GM21723 (cell line): ENCODE measurements at regions not wholly inside any gene's neighbourhood (a gene's known extent, or its start where the extent isn't known, plus 50 kb on each side); places are given as distances from the start of the nearest gene placed in this dataset.
"Not testable (repeated sequence)": the region's sequence is repeated elsewhere in the genome, so short reads cannot be mapped to it uniquely, and the experiment has no call there.

Experiments used
- ATAC-seq: cut with Tn5 transposase; IDR thresholded peaks from one replicate; pipeline ENCODE4 v1.9.1; 2021; ENCODE audit warnings: mild to moderate bottlenecking, moderate library complexity; ENCODE audit not compliant: unreplicated experiment

DNA sequence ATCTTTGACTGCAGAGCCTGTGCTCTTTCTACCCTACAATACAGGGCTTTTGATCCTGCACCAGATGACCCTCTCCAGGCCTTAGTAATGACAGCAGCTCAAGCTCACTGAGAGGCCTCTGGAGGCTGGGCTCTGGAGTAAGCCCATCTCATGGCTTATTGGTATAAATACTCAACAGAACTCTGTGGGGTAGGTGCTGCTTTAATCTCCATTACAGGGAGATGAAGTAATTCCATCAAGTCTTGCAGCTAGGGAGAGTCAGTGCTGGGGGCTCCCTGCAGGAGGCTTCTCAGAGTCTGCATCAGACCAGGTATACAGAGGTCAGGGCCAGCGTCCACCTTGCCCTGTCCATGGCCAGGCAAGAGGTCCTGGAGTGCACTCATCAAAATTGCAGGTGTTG lies 89.2 kb upstream of the SLC6A11 start:
- ATAC-seq = no peak

DNA sequence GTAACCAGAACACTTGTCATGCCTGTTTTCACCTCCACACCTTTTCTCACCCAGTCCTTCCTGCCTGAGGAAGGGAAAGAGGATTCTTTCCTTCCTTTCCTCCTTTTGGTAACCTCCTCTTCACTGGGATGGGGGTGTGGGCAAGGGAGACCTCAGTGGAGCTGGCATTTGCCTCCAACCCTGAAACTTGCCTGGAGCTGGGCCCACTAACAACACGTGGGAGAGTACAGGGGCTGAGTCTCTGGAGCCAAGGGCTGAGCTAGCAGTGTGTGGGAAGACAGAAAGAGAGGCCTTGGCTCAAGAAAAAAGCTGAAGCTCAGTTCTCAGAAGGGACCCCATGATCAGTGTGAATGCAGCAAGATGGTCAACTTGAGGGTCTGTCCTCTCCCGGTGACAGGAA lies 86.6 kb upstream of the SLC6A11 start:
- no peak for ATAC-seq

DNA sequence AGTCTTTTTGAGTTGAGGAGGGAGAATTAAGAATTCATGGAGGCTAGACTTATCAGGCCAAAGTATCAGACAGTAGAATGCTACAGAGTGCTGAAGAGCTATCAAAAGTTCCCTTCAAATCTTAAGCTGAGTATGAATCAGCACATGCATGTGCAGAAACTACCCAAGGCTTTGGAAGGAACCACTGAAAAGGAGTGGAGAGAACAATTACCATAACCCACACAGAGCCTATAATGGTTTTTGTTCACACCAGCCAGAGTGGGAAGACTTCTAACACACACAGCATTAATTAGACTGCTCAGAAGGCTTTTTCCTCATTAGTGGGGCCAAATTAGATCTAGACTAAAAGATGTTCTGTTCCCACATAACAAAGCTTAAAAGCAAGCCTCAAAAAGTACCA lies 83.7 kb upstream of the SLC6A11 start:
- no peak for ATAC-seq

DNA sequence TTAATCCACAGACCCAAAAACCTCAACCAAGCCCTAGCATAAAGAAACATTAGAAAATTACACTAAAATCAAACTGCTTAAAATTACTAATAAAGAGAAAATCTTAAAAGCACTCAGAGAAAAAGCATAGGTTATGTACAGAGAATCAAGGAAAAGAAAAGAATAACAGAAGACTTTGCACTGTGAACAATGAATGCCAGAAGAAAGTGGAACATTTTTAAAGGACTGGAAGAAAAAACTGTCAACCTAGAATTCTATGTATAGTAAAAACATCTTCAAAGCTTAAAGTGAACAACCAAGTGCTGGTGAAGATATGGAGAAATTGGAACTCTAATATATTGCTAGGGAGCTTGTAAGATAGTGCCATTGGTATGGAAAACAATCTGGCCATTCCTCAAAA lies 82.7 kb upstream of the SLC6A11 start:
- ATAC-seq = no peak

DNA sequence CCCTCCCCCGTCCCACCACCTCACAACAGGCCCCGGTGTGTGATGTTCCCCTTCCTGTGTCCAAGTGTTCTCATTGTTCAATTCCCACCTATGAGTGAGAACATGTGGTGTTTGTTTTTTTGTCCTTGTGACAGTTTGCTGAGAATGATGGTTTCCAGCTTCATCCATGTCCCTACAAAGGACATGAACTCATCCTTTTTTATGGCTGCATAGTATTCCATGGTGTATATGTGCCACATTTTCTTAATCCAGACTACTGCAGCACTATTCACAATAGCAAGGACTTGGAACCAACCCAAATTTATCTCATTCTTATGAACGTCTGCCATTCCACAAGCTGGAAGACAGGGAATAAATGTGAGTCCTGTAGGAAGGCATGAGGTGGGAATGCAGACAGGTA lies 79.6 kb upstream of the SLC6A11 start:
- not testable (repeated sequence) for ATAC-seq

DNA sequence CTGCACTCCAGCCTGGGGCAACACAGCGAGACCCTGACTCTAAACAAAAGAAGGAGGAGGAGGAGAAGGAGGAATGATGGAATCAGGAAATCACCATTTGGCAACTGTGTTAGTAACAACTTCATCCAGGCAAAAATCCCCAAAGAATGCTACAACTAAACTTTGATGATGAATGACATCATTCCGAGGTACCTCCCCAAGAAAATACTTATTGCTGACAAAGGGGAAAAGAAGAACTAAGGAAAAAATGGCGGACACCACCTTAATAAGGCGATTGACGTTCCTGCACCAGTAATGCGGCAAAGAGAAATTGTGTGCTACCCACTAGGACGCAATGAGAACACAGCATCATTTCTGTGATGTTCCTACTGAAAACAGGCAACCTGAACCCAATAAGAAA lies 78.2 kb upstream of the SLC6A11 start:
- ATAC-seq = no peak

DNA sequence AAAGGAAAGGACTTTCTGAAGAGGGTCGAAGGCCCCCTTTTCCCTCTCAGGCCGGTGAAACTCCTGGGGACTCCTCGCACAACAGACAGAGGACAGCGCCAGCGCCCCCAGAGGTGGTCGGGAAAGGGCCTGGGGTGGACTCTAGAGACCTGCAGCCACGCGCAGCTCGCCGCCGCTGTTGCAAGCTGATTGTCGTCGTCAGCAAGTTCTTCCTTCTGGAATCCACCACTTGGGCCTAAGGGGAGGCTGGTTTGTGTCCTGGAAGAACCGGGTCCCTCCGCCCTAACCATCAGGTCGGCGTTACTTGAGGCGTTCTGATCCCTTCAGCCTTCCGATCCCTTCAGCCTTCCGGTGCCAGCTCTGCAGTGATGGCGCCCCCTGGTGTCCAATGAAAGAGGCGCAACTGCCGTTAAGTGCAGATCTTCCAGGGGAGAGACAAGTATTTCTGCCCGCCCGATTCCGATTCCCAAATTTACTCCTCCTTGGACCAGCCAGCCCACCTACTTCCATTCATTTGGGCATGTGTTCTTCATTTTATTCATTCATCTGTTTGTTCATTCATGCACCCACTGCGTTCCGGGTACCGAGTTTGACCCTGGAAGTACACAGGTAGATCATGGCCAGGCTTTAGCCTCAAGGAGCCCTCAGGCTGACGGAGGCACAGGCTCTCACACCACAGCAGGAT lies 77.2 kb upstream of the SLC6A11 start:
- ATAC-seq = peak; percentile 60

DNA sequence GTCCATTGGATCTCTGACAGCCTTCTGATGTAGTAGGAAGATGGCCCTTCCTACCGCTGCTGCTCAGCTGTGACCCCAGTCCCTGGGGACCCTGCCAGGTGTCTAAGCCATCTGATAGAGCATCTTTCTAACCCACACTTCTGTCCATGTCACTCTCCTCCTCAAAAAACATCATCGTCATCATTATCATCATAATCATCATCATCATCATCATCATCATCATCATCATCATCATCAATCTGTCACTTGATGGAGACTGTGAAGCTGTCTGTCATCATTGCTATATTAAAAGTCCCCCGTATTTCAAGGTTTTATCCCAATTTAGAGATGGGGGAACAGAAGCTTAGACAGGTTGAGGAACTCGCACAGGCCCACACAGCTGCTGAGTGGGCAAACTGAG lies 75.1 kb upstream of the SLC6A11 start:
- ATAC-seq = no peak

DNA sequence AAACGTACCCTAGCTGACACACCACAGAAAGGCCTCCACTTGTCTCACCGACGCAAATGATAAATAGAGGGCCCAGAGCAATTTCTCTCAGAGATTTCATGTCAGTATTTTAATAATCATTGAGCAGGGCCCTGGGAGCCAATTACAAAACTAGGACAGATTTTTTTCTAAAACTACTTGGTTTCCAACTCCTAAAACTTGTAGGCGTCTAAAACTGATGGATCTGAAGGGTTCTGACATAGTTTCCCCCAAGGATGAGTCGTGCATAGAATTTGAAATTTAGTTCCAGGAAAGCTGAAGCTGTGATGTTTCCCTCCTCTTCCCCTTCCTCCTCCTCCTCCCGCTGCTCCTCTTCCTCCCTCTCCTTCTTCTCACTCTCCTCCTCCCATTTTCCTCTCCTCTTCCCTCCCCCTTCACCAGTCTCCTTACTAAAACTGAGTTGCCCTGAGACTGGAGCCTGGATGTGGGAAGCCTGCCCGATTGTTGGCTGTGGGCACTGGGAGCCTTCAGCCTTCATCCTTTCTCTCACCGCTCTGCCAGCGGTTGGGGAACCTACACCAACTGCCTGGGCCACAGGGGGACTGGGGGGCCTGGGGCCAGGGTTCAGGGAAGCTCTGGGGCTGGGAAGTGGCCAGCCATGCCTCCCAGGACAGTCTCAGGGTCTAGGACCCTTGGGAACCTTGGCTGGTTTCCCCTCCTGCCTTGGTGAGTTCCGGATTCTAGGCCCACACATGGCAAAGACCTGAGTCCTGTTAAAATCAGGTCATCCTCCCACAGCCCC lies 73.9 kb upstream of the SLC6A11 start:
- no peak for ATAC-seq

DNA sequence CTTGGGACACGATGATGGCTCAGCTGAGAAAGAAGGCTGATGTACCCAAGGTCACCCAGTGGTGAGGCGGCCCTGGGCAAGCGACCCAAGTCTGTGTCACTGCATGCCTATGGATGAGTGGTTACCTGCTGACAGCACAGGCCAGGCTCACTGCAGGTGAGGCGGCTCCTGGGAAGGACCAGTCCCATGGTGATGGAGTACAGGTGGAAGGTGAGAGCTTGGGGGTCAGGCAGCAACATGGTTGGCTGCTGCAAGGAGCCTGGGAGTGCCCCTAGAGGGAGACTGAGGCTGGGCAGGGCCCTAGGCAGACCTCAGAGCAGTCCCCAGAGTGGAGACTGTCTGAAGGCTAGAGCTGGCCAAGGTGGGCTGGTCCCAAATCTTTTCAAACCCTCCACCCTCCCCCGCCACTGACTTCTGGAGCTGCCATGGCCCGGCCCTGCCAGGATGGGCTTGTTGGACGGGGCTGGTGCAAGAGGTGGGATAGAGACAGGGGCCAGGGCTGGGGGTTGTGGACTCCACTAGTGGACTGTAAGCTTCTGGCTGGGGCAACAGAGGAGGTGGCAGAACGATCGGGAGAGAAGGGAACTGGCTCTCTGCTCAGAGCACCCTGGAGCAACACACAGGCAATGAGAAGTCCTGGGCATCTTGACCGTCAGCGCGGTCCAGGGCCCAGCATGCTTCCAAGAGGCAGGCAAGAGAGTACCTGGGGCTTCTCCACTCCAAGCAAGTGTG lies 72.5 kb upstream of the SLC6A11 start:
- ATAC-seq = no peak

DNA sequence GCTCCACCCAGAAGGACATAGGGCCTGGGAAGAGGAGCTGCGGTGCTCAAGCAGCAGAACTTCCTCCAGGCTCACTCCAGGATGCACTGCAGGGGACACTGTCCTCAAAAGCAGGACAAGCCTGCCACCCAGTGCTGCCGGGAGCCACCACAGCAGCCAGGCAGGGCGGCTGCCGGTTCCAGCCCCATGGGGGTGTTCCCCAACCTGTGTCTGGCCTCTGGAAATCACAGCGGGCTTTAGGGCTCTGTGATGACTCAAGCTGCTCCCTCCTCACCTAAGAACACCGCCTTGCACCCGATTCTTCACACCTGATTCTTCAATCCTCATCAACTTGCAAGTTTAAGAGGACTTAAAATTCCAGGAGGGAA lies 71.9 kb upstream of the SLC6A11 start:
- no peak for ATAC-seq

DNA sequence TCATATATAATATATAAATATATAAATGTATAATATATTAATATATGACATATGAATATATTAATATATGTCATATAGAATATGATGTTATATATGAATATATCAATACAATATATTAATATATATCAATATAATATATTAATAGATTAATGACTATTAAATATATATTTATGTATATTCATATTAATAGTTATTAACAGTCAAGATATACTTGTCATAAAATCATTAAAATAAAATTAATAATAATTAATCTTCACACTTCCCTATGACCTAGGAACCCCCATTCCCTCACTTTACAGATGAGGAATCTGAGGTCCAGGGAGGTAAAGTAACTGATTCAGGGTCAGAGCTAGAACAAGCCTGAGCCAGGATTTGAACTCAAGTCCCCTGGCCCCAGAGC lies 70.6 kb upstream of the SLC6A11 start:
- no peak for ATAC-seq

DNA sequence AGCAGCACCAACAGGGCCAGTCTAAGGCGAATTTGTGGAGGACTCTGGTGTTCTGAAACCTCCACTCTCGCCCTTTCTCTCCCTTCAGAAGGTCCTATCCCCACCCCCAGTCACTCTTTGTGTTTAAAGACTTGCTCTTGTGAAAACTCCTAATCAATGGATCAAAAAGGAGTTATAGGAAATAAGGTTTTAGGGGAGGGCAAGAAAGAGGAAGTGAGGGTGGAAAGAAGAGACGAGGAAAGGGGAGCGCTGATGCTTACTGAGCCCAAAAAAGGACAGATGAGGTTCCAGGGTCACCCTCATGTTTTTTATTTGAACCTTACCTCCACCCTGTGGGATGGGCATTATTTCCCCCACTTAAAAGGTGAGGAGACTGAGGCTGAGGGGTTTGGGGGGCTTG lies 70.0 kb upstream of the SLC6A11 start:
- no peak for ATAC-seq

DNA sequence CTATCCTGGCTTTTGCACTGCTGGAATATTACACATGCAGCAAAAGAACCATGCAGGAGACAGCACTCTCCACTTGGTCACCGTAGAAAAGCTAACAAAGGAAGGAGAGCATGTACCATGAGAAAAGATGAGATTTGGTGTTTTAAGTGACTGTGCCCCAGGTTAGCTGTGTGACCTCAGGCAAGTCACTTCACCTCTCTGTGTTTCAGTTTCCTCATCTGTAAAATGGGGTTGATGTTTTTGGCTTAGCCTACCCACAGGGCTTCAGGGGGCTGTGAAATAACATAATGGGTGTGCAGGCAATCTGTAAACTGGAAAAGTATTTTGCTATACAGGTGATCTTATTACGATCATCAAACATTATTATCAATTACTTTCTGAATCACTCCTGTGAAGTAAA lies 69.3 kb upstream of the SLC6A11 start:
- ATAC-seq = no peak

DNA sequence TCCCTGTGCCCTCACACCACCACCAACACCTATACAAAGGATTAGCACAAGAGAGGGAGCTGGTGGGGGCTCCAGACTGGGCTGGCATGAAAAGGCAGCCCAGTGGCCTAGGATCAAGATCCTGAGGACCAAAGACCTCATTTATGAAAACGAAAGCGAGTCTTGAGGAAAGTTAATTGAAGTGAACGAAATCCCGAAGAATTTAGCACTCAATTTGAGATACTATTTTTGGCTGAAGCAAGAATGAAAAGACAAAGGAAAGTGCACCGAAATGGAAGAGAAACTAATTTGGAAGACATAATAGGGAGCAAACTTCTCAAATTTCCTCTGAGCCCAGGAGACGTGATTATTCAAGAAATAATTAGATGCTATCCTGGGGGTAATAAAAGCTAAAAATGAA lies 68.7 kb upstream of the SLC6A11 start:
- ATAC-seq = no peak

DNA sequence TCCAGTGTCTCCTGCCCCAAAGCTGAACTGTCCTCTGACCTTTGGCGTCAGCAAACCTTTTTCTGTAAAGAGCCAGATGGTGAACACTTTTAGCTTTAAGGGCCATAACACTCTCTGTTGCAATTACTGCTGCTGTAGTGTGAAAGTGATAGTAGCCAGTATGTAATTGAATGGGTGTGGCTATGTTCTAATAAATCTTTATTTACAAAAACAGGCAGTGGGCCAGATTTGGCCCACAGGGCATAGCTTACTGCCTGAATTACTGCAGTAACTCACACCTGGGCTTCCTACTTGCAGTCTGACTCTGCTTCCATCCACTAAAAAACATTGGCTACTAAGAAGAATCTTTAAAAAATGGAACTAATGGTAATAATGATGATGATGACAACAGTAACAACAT lies 68.0 kb upstream of the SLC6A11 start:
- no peak for ATAC-seq

DNA sequence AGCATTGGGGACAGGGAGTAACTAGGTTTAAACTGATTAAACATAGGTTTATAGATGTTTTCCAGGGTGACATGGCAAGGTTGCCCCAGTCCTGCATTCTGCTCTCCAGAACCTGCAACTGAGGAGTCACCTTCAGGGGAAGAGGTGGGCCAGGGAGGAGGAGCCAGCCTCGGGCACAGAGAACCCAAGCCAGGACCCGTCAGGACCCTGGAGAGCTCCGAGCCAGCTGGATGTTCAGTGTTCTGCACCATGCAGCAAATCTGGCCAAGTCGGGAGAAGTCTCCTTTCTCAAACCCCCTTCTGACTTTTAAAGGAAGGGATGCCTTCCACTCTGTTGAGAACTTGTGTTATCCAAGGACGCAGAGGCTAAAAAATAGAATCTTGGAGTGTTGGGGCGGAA lies 62.1 kb upstream of the SLC6A11 start:
- no peak for ATAC-seq

DNA sequence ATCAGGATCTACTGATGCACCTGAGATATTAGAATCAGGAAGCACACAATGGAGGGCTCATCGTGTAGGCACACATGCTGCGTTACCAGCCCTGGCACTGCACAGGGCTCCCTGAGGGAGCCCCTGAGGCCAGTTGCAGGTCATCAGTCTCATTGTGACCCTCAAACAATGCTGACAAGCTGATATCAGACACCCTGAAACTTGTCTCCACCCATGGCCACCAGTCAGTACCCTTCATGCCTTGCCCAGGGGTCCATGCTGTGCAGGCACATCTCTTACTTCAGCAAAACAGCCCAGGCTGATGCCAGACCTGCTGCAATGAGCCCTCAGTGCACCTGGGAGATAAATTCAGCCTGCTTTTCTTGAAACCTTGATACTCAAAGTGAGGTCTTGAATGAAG lies 59.5 kb upstream of the SLC6A11 start:
- no peak for ATAC-seq

DNA sequence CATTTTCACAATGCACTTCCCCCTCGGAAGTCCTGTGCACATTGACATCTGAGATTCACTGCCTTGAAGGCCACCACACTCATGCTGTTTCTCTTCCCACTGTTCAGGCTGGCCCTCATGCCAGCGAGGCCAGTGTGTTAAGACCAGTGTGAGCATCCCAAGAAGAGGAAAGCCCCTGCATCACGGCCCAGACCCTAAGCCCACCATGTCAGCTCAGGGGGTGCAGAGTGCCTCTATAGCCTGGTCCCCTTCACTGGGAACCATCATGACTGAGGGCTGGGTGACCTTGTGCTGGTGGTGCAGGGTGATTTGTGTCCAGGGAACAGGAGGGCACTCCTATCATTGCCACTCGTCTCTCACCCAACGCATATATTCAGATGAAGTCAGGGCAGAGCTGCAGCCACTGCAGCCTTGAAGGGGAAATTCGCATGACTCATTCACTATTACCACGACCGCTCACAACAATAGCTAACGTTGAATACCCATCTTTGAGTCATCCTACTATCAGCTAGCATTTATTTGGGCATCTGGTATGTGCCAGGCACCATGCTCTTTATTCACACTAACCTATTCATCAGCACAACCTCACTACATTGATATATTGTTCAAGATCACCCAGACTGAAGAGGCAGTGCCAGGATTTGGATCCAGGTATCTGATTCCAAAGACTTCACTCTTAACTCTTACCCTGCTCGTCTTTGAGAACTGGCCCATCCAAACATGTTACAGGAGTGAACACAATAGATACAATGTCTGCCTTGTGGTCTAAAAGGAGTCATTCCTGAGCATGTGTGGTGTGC lies 58.8 kb upstream of the SLC6A11 start:
- ATAC-seq = no peak

DNA sequence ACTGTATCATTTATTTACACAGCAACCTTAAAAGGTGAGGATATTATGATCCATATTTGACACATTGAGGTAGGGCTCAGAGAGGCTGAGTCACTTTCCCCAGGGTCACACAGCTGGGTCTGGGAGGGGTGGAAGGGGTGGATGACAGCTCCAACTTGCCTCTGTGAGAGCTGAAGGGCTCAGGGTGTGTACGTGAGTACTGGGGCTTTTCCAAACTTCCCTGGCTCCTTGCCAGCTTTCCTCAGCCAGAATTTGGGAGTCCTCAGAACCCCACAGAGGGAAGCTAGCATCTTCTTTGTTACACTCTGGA lies 58.3 kb upstream of the SLC6A11 start:
- ATAC-seq = no peak

DNA sequence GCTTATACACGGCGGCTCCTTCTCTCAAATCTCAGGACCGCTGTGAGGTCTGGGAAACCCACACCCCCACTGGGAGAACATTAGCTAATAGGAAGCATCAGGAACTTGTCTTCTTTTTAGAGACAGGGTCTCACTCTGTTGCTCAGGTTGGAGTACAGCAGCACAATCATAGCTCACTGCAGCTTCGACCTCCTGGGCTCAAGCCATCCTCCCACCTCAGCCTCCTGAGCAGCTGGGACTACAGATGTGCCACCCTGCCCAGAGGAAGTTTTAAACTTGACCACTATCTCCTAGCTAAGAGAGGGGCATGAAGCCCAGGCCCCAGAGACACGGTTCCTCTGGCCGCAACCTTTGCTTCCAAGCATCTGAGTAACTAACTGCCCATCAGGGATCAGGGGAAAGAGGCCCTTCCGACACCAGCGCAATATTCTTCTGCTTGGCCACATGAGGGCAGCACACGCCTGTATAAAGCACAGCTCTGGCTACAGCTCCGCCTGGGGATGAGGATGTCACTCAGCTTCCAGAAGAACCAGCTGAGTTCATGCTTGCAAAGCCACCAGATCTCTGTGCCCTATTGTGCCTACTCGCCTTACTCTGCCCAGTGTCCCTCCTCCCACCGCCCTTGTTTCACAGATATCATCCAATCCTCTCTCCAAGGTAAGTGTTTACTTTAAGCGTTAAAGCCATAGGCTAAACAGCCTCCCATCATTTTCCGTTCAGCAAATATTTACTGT lies 57.6 kb upstream of the SLC6A11 start:
- no peak for ATAC-seq
